ENCODE measurements at regions not wholly inside any gene's neighbourhood (a gene's known extent, or its start where the extent isn't known, plus 50 kb on each side); places are given as distances from the start of the nearest gene placed in this dataset.

DNA sequence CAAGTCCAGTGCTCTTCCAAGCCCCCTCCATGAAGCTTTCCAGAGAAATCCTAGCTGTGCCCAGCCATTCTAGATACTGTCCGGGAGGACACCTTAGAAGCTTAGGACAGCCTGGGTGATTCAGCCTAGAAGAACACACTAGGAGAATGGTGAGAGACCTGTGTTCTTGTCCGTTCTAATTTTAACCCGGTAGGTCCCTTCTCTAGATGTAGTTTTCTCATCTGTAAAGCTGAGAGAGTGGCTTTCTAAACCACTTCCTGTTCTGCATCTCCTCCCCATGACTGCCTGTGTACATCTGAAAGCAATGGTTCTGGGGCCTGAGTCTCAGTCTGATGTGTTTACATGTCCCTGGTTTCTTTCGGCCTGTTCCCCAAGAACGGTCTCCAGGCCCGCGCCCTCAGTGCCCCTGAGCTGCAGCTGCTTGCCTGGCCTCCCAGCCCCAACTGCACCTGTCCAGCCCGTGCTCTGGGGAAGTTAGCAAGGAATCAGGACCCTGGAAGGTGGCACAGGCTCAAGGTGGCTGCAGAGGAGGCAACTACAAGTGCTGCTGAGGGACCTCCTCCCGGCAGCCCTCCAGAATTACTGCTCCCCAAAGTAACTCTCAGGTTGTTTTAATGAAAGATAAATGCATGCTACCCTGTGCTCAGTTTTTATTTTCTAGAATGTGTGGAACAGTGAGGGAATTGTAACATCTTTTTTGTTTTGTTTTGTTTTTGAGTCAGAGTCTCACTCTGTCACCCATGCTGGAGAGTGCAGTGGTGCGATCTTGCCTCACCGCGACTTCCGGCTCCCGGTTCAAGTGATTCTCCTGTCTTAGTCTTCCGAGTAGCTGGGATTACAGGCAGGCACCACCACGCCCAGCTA, 105.9 kb downstream of the LBH start:
- TF ChIP-seq NFIC (IDR thresholded peaks at IDR 0.05) (no peak), EP300 (IDR thresholded peaks at IDR 0.05; ENCODE audit: borderline replicate concordance) (no peak), EGR1 (IDR thresholded peaks at IDR 0.05) (no peak), REST (IDR thresholded peaks at IDR 0.05; ENCODE audit: low read depth) (no peak), TAF1 (IDR thresholded peaks at IDR 0.05; ENCODE audit: low read depth) (no peak), ZBTB7A (IDR thresholded peaks at IDR 0.05; ENCODE audit: low read depth) (no peak), TCF12 (IDR thresholded peaks at IDR 0.05; ENCODE audit: low read depth) (no peak), CEBPB (IDR thresholded peaks at IDR 0.05) (no peak), FOXM1 (IDR thresholded peaks at IDR 0.05; ENCODE audit: borderline replicate concordance, low read depth) (no peak), YY1 (IDR thresholded peaks at IDR 0.05; ENCODE audit: low read depth) (no peak)
- TF ChIP-seq, protein P1, sequence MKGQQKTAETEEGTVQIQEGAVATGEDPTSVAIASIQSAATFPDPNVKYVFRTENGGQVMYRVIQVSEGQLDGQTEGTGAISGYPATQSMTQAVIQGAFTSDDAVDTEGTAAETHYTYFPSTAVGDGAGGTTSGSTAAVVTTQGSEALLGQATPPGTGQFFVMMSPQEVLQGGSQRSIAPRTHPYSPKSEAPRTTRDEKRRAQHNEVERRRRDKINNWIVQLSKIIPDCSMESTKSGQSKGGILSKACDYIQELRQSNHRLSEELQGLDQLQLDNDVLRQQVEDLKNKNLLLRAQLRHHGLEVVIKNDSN (IDR thresholded peaks at IDR 0.05): no peak

GRCh38 chr2:30338475-30338874, 107.1 kb downstream of the LBH start:
- TF ChIP-seq, protein P2, sequence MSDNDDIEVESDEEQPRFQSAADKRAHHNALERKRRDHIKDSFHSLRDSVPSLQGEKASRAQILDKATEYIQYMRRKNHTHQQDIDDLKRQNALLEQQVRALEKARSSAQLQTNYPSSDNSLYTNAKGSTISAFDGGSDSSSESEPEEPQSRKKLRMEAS (IDR thresholded peaks at IDR 0.05): no peak
- TF ChIP-seq, protein P1 (IDR thresholded peaks at IDR 0.05): no peak
- TF ChIP-seq TCF12 (IDR thresholded peaks at IDR 0.05; ENCODE audit: low read depth) (no peak), FOXM1 (IDR thresholded peaks at IDR 0.05; ENCODE audit: borderline replicate concordance, low read depth) (no peak), TAF1 (IDR thresholded peaks at IDR 0.05; ENCODE audit: low read depth) (no peak), NFIC (IDR thresholded peaks at IDR 0.05) (no peak), TEAD4 (IDR thresholded peaks at IDR 0.05) (no peak), CEBPB (IDR thresholded peaks at IDR 0.05) (no peak), RAD21 (IDR thresholded peaks at IDR 0.05; ENCODE audit: low read depth) (no peak), YY1 (IDR thresholded peaks at IDR 0.05; ENCODE audit: low read depth) (no peak), CREB1 (IDR thresholded peaks at IDR 0.05; ENCODE audit: low read depth) (no peak), EGR1 (IDR thresholded peaks at IDR 0.05) (no peak), REST (IDR thresholded peaks at IDR 0.05; ENCODE audit: low read depth) (no peak), EP300 (IDR thresholded peaks at IDR 0.05; ENCODE audit: borderline replicate concordance) (no peak), ZBTB7A (IDR thresholded peaks at IDR 0.05; ENCODE audit: low read depth) (no peak)

GRCh38 chr2:30339071-30339470, 107.7 kb downstream of the LBH start:
- TF ChIP-seq, protein P2 (IDR thresholded peaks at IDR 0.05): no peak
- TF ChIP-seq CREB1 (IDR thresholded peaks at IDR 0.05; ENCODE audit: low read depth) (no peak), FOXM1 (IDR thresholded peaks at IDR 0.05; ENCODE audit: borderline replicate concordance, low read depth) (no peak), EGR1 (IDR thresholded peaks at IDR 0.05) (no peak), TCF12 (IDR thresholded peaks at IDR 0.05; ENCODE audit: low read depth) (no peak), EP300 (IDR thresholded peaks at IDR 0.05; ENCODE audit: borderline replicate concordance) (no peak), REST (IDR thresholded peaks at IDR 0.05; ENCODE audit: low read depth) (no peak), RAD21 (IDR thresholded peaks at IDR 0.05; ENCODE audit: low read depth) (no peak), TAF1 (IDR thresholded peaks at IDR 0.05; ENCODE audit: low read depth) (no peak), ZBTB7A (IDR thresholded peaks at IDR 0.05; ENCODE audit: low read depth) (no peak), CEBPB (IDR thresholded peaks at IDR 0.05) (no peak), YY1 (IDR thresholded peaks at IDR 0.05; ENCODE audit: low read depth) (no peak), NFIC (IDR thresholded peaks at IDR 0.05) (no peak), TEAD4 (IDR thresholded peaks at IDR 0.05) (no peak)
- TF ChIP-seq, protein P1 (IDR thresholded peaks at IDR 0.05): no peak
